Activated CD4-positive, alpha-beta T cell treated with anti-CD3 and anti-CD28 coated beads, Interleukin-2, amount 10 ng/mL, durations not matched to agents 7 days and 5 days (primary cell): ENCODE measurements at regions not wholly inside any gene's neighbourhood (a gene's known extent, or its start where the extent isn't known, plus 50 kb on each side); places are given as distances from the start of the nearest gene placed in this dataset.

Experiments used
- CTCF ChIA-PET: fragments of 350-600 bp; sonication (Branson Sonifier 250); formaldehyde crosslinking; loops from one replicate; lab custom pipeline; 2021; ENCODE audit warnings: antibody characterized with exemption; lab: Charles Lee
- POLR2A ChIA-PET: fragments of 350-600 bp; sonication (Branson Sonifier 250); formaldehyde crosslinking; loops from one replicate; lab custom pipeline; 2021; ENCODE audit warnings: antibody characterized with exemption; lab: Charles Lee
- DNase-seq: peaks from one replicate; pipeline ENCODE4 v3.0.0-alpha.2; 2020
- H3K27ac Mint-ChIP-seq: one replicate; pipeline ENCODE4 v1.8.0; 2021; ENCODE audit warnings: mild to moderate bottlenecking, moderate library complexity, mixed read lengths
- H3K27me3 Mint-ChIP-seq: one replicate; pipeline ENCODE4 v1.8.0; 2021; ENCODE audit warnings: mixed read lengths
- H3K36me3 Mint-ChIP-seq: one replicate; pipeline ENCODE4 v1.8.0; 2021; ENCODE audit warnings: low read depth, mixed read lengths
- H3K4me1 Mint-ChIP-seq: one replicate; pipeline ENCODE4 v1.8.0; 2021; ENCODE audit warnings: mixed read lengths
- H3K4me3 Mint-ChIP-seq: one replicate; pipeline ENCODE4 v1.8.0; 2021; ENCODE audit warnings: mild to moderate bottlenecking, moderate library complexity, mixed read lengths
- H3K9me3 Mint-ChIP-seq: one replicate; pipeline ENCODE4 v1.8.0; 2021; ENCODE audit warnings: mixed read lengths

- Mint-ChIP-seq H3K27ac (no peak overlapping the region), H3K4me3 (no peak overlapping the region), H3K4me1 (no peaks in the 10 kb centered on the region), H3K27me3 (no peaks in the 10 kb centered on the region), H3K9me3 (no peaks in the 10 kb centered on the region), H3K36me3 (no peaks in the 10 kb centered on the region)
- DNase-seq, result no peak
- ChIA-PET POLR2A (no interaction called here), CTCF (no interaction called here)
Observed at GRCh38 chr5:174252121-174252520, 206.6 kb downstream of the NSG2 start.

GRCh38 chr5:174259696-174260420, 214.4 kb downstream of the NSG2 start:
- ChIA-PET CTCF (no interaction called here), POLR2A (no interaction called here)
- Mint-ChIP-seq H3K27ac (no peak overlapping the region), H3K4me1 (no peaks in the 10 kb centered on the region), H3K36me3 (no peaks in the 10 kb centered on the region), H3K27me3 (no peaks in the 10 kb centered on the region), H3K9me3 (no peaks in the 10 kb centered on the region), H3K4me3 (no peak overlapping the region)
- no peak for DNase-seq

- Mint-ChIP-seq H3K9me3 (peaks cover 5% of the 10 kb centered on the region), H3K36me3 (no peaks in the 10 kb centered on the region), H3K4me3 (no peak overlapping the region), H3K27ac (no peak overlapping the region), H3K27me3 (no peaks in the 10 kb centered on the region), H3K4me1 (no peaks in the 10 kb centered on the region)
- CTCF ChIA-PET, result no interaction called here
- POLR2A ChIA-PET, result no interaction called here
- no peak for DNase-seq
Observed at GRCh38 chr5:174271316-174271715, 225.8 kb downstream of the NSG2 start.

- Mint-ChIP-seq H3K4me1 (no peaks in the 10 kb centered on the region), H3K9me3 (peaks cover 5% of the 10 kb centered on the region), H3K4me3 (no peak overlapping the region), H3K36me3 (no peaks in the 10 kb centered on the region), H3K27ac (no peak overlapping the region), H3K27me3 (no peaks in the 10 kb centered on the region)
- CTCF ChIA-PET, result no interaction called here
- POLR2A ChIA-PET, result no interaction called here
- no peak for DNase-seq
Observed at GRCh38 chr5:174272671-174273070, 227.2 kb downstream of the NSG2 start.

- no peak overlapping the region for H3K4me3 Mint-ChIP-seq
- peaks cover 5% of the 10 kb centered on the region for H3K9me3 Mint-ChIP-seq
- H3K27ac Mint-ChIP-seq, result no peak overlapping the region
- ChIA-PET CTCF (no interaction called here), POLR2A (no interaction called here)
- no peak for DNase-seq
- H3K27me3 Mint-ChIP-seq, result no peaks in the 10 kb centered on the region
- H3K4me1 Mint-ChIP-seq, result no peaks in the 10 kb centered on the region
- no peaks in the 10 kb centered on the region for H3K36me3 Mint-ChIP-seq
Observed at GRCh38 chr5:174273325-174273724, 227.8 kb downstream of the NSG2 start.

GRCh38 chr5:174275959-174276358, 230.5 kb downstream of the NSG2 start:
- H3K4me3 Mint-ChIP-seq, result no peak overlapping the region
- no peak for DNase-seq
- no peak overlapping the region for H3K27ac Mint-ChIP-seq
- H3K4me1 Mint-ChIP-seq, result no peaks in the 10 kb centered on the region
- no peaks in the 10 kb centered on the region for H3K36me3 Mint-ChIP-seq
- ChIA-PET POLR2A (no interaction called here), CTCF (no interaction called here)
- H3K9me3 Mint-ChIP-seq, result no peaks in the 10 kb centered on the region
- H3K27me3 Mint-ChIP-seq, result no peaks in the 10 kb centered on the region

GRCh38 chr5:174281089-174281760, 235.7 kb downstream of the NSG2 start:
- Mint-ChIP-seq H3K4me3 (no peak overlapping the region), H3K4me1 (no peaks in the 10 kb centered on the region), H3K27me3 (no peaks in the 10 kb centered on the region), H3K27ac (no peak overlapping the region), H3K9me3 (no peaks in the 10 kb centered on the region), H3K36me3 (no peaks in the 10 kb centered on the region)
- DNase-seq, result no peak
- POLR2A ChIA-PET, result no interaction called here
- CTCF ChIA-PET, result no interaction called here

GRCh38 chr5:174281855-174282254, 236.3 kb downstream of the NSG2 start:
- Mint-ChIP-seq H3K4me1 (no peaks in the 10 kb centered on the region), H3K27ac (no peak overlapping the region), H3K36me3 (no peaks in the 10 kb centered on the region), H3K27me3 (no peaks in the 10 kb centered on the region), H3K4me3 (no peak overlapping the region), H3K9me3 (no peaks in the 10 kb centered on the region)
- no peak for DNase-seq
- CTCF ChIA-PET, result no interaction called here
- POLR2A ChIA-PET, result no interaction called here

- ChIA-PET CTCF (no interaction called here), POLR2A (no interaction called here)
- Mint-ChIP-seq H3K27ac (no peak overlapping the region), H3K4me3 (no peak overlapping the region), H3K9me3 (no peaks in the 10 kb centered on the region), H3K36me3 (no peaks in the 10 kb centered on the region), H3K4me1 (no peaks in the 10 kb centered on the region), H3K27me3 (no peaks in the 10 kb centered on the region)
- DNase-seq, result no peak
Observed at GRCh38 chr5:174282391-174282790, 236.9 kb downstream of the NSG2 start.

- Mint-ChIP-seq H3K9me3 (no peaks in the 10 kb centered on the region), H3K4me1 (no peaks in the 10 kb centered on the region), H3K36me3 (no peaks in the 10 kb centered on the region), H3K27me3 (no peaks in the 10 kb centered on the region), H3K27ac (no peak overlapping the region), H3K4me3 (no peak overlapping the region)
- ChIA-PET POLR2A (no interaction called here), CTCF (no interaction called here)
- no peak for DNase-seq
Observed at GRCh38 chr5:174283211-174284005, 237.9 kb downstream of the NSG2 start.

- H3K4me3 Mint-ChIP-seq, result no peak overlapping the region
- DNase-seq, result no peak
- H3K4me1 Mint-ChIP-seq, result no peaks in the 10 kb centered on the region
- ChIA-PET CTCF (no interaction called here), POLR2A (no interaction called here)
- no peaks in the 10 kb centered on the region for H3K36me3 Mint-ChIP-seq
- no peak overlapping the region for H3K27ac Mint-ChIP-seq
- H3K9me3 Mint-ChIP-seq, result no peaks in the 10 kb centered on the region
- H3K27me3 Mint-ChIP-seq, result no peaks in the 10 kb centered on the region
Observed at GRCh38 chr5:174284873-174285272, 239.4 kb downstream of the NSG2 start.

GRCh38 chr5:174287761-174288160, 242.3 kb downstream of the NSG2 start:
- no peak overlapping the region for H3K4me3 Mint-ChIP-seq
- H3K27ac Mint-ChIP-seq, result no peak overlapping the region
- H3K36me3 Mint-ChIP-seq, result no peaks in the 10 kb centered on the region
- no peaks in the 10 kb centered on the region for H3K4me1 Mint-ChIP-seq
- ChIA-PET POLR2A (no interaction called here), CTCF (no interaction called here)
- H3K27me3 Mint-ChIP-seq, result no peaks in the 10 kb centered on the region
- DNase-seq, result no peak
- no peaks in the 10 kb centered on the region for H3K9me3 Mint-ChIP-seq

GRCh38 chr5:174288439-174288838, 242.9 kb downstream of the NSG2 start:
- ChIA-PET CTCF (no interaction called here), POLR2A (no interaction called here)
- Mint-ChIP-seq H3K36me3 (no peaks in the 10 kb centered on the region), H3K27ac (no peak overlapping the region), H3K27me3 (no peaks in the 10 kb centered on the region), H3K4me3 (no peak overlapping the region), H3K9me3 (no peaks in the 10 kb centered on the region), H3K4me1 (no peaks in the 10 kb centered on the region)
- DNase-seq, result no peak
